IMR-90 (cell line): ENCODE measurements at regions not wholly inside any gene's neighbourhood (a gene's known extent, or its start where the extent isn't known, plus 50 kb on each side); places are given as distances from the start of the nearest gene placed in this dataset.

Experiments used
- ATAC-seq: fragments of 200-7000 bp; cut with Tn5 transposase; 2 replicates; pipeline ENCODE4 v1.9.1; 2020; ENCODE audit warnings: low read depth, mild to moderate bottlenecking, moderate library complexity
- BruUV-seq: library from RNA; stranded (reverse); fragments of 400-500 nt; replicated peaks from 2 replicates; lab custom pipeline; 2021; lab: Mats Ljungman, UMichigan
- CTCF ChIA-PET: fragments of 300-600 bp; formaldehyde crosslinking; extraction: SDS; loops from one replicate; lab custom pipeline; 2021; ENCODE audit warnings: antibody characterized with exemption; lab: Yijun Ruan, JAX
- POLR2A ChIA-PET: fragments of 300-600 bp; sonication (Branson Sonifier 250); formaldehyde crosslinking; loops from one replicate; lab custom pipeline; 2022; ENCODE audit warnings: antibody characterized with exemption; ENCODE audit not compliant: unreplicated experiment; lab: Charles Lee
- DNase-seq: peaks from one replicate; pipeline ENCODE4 v3.0.0; 2013
- H2AFZ ChIP-seq: replicated peaks from 2 replicates; pipeline ENCODE3; 2013; ENCODE audit warnings: low read length, mild to moderate bottlenecking; ENCODE audit not compliant: poor library complexity
- H2AK5ac ChIP-seq: 2 replicates; pipeline ENCODE4 v1.6.1; 2013; ENCODE audit warnings: low read depth, low read length, inconsistent platforms
- H2AK9ac ChIP-seq: replicated peaks from 2 replicates; pipeline ENCODE3; 2013; ENCODE audit warnings: mild to moderate bottlenecking, low read depth, low read length, moderate library complexity; ENCODE audit not compliant: poor library complexity
- H2BK120ac ChIP-seq: 2 replicates; pipeline ENCODE4 v1.6.1; 2013; ENCODE audit warnings: low read depth, low read length, inconsistent platforms
- H2BK15ac ChIP-seq: 3 replicates; pipeline ENCODE4 v1.6.1; 2013; ENCODE audit warnings: low read depth, low read length, inconsistent platforms
- H2BK20ac ChIP-seq: 2 replicates; pipeline ENCODE4 v1.6.1; 2013; ENCODE audit warnings: low read depth, mild to moderate bottlenecking, inconsistent platforms, low read length, moderate library complexity
- H2BK5ac ChIP-seq: 2 replicates; pipeline ENCODE4 v1.6.1; 2013; ENCODE audit warnings: mild to moderate bottlenecking, low read depth, low read length, inconsistent platforms; ENCODE audit not compliant: poor library complexity, severe bottlenecking
- H3K14ac ChIP-seq: replicated peaks from 2 replicates; pipeline ENCODE4 v1.6.1; 2013; ENCODE audit warnings: low read depth, low read length, inconsistent platforms
- H3K18ac ChIP-seq: 2 replicates; pipeline ENCODE4 v1.6.1; 2013; ENCODE audit warnings: low read depth, low read length, control low read depth
- H3K23ac ChIP-seq: 2 replicates; pipeline ENCODE4 v1.6.1; 2013; ENCODE audit warnings: low read depth, low read length, inconsistent platforms
- H3K27ac ChIP-seq: 2 replicates; pipeline ENCODE4 v1.5.1; 2013; ENCODE audit warnings: mild to moderate bottlenecking, control low read depth, low read length; ENCODE audit not compliant: insufficient read depth
- H3K27me3 ChIP-seq: 2 replicates; pipeline ENCODE4 v1.6.1; 2013; ENCODE audit warnings: low read length; ENCODE audit not compliant: control insufficient read depth, insufficient read depth
- H3K36me3 ChIP-seq: 2 replicates; pipeline ENCODE4 v1.6.1; 2013; ENCODE audit warnings: low read length, mixed read lengths; ENCODE audit not compliant: control insufficient read depth, insufficient read depth
- H3K4ac ChIP-seq: 2 replicates; pipeline ENCODE4 v1.6.1; 2013; ENCODE audit warnings: low read depth, low read length, inconsistent platforms
- H3K4me1 ChIP-seq: 2 replicates; pipeline ENCODE4 v1.6.1; 2013; ENCODE audit warnings: low read length, mixed read lengths; ENCODE audit not compliant: control insufficient read depth, insufficient read depth
- H3K4me2 ChIP-seq: 2 replicates; pipeline ENCODE4 v1.6.1; 2013; ENCODE audit warnings: low read depth, mild to moderate bottlenecking, control low read depth, low read length, moderate library complexity
- H3K4me3 ChIP-seq: 2 replicates; pipeline ENCODE4 v1.5.1; 2013; ENCODE audit warnings: low read depth, mild to moderate bottlenecking, control low read depth, low read length, moderate library complexity; ENCODE audit not compliant: insufficient read depth
- H3K56ac ChIP-seq: 2 replicates; pipeline ENCODE4 v1.6.1; 2013; ENCODE audit warnings: low read length, inconsistent platforms; ENCODE audit not compliant: insufficient read depth; ENCODE audit errors: extremely low read depth
- H3K79me1 ChIP-seq, 2 experiments: 2 replicates each; pipeline ENCODE4 v1.6.1; 2013; ENCODE audit warnings: low read length in 2 of 2, inconsistent platforms in 1 of 2, low read depth in 1 of 2
- H3K9ac ChIP-seq: 2 replicates; pipeline ENCODE4 v1.6.1; 2013; ENCODE audit warnings: low read depth, low read length, control low read depth
- H3K9me1 ChIP-seq: 2 replicates; pipeline ENCODE4 v1.6.1; 2013; ENCODE audit warnings: low read length, inconsistent platforms; ENCODE audit not compliant: insufficient read depth
- H3K9me3 ChIP-seq: 2 replicates; pipeline ENCODE4 v1.6.1; 2013; ENCODE audit warnings: low read length; ENCODE audit not compliant: control insufficient read depth, insufficient read depth
- H4K20me1 ChIP-seq: 2 replicates; pipeline ENCODE4 v1.6.1; 2013; ENCODE audit warnings: low read length, inconsistent platforms; ENCODE audit not compliant: insufficient read depth
- H4K5ac ChIP-seq: 2 replicates; pipeline ENCODE4 v1.6.1; 2013; ENCODE audit warnings: mild to moderate bottlenecking, low read depth, low read length, control low read depth
- H4K8ac ChIP-seq, 2 experiments: 2 replicates each; pipeline ENCODE4 v1.6.1; 2013; ENCODE audit warnings: low read depth in 2 of 2, low read length in 2 of 2, control low read depth in 1 of 2, inconsistent platforms in 1 of 2
- H4K91ac ChIP-seq: 2 replicates; pipeline ENCODE4 v1.6.1; 2013; ENCODE audit warnings: low read depth, low read length, inconsistent platforms; ENCODE audit not compliant: insufficient read depth
- CEBPB ChIP-seq: IDR thresholded peaks from 2 replicates; pipeline ENCODE4 v1.6.1; 2012; ENCODE audit warnings: low read depth, low read length, improper control_type of control experiment
- MAFK ChIP-seq: IDR thresholded peaks from 2 replicates; pipeline ENCODE4 v1.6.1; 2012; ENCODE audit warnings: low read depth, low read length, improper control_type of control experiment
- MAZ ChIP-seq: IDR thresholded peaks from 2 replicates; pipeline ENCODE4 v1.6.1; 2012; ENCODE audit warnings: low read depth, mild to moderate bottlenecking, low read length, improper control_type of control experiment, moderate library complexity, borderline replicate concordance
- RCOR1 ChIP-seq: IDR thresholded peaks from 2 replicates; pipeline ENCODE4 v1.6.1; 2012; ENCODE audit warnings: mild to moderate bottlenecking, low read length, improper control_type of control experiment; ENCODE audit not compliant: insufficient replicate concordance
- SMC3 ChIP-seq: fragments of 150-350 bp; IDR thresholded peaks from 2 replicates; pipeline ENCODE4 v1.6.1; 2016; ENCODE audit warnings: low read depth, mild to moderate bottlenecking, antibody characterized with exemption, low read length, moderate library complexity
- USF2 ChIP-seq: fragments of 150-350 bp; IDR thresholded peaks from 2 replicates; pipeline ENCODE4 v1.6.1; 2017; ENCODE audit warnings: mild to moderate bottlenecking, antibody characterized with exemption, low read length, low read depth
- WGBS, 2 experiments: methylation state at CpG; one replicate each; pipeline versions ENCODE4 v1.1.5 to v1.1.7; 2013; ENCODE audit warnings: missing lambda C conversion rate in 2 of 2; ENCODE audit not compliant: insufficient read length in 1 of 2; ENCODE audit errors: extremely low coverage in 2 of 2; 5-methylcytosine and 5-hydroxymethylcytosine counted together
- dilution Hi-C: fragments of 300-500 bp; cut with HindIII; formaldehyde crosslinking; loops from one replicate; pipeline ENCODE4 v1.14.3; 2018; ENCODE audit warnings: low sequenced_read_pairs; ENCODE audit not compliant: unreplicated experiment
- in situ Hi-C: fragments of 300-500 bp; cut with MboI; formaldehyde crosslinking; loops from 3 replicates; pipeline ENCODE4 v1.14.3; 2019; ENCODE audit warnings: low sequenced_read_pairs, inconsistent platforms, mixed read lengths
- intact Hi-C: fragments of 100-400 bp; cut with micrococcal nuclease; formaldehyde crosslinking; loops from 2 replicates; pipeline ENCODE4 v1.10.0; 2022

GRCh38 chr3:153370680-153371079, 208.7 kb downstream of the RAP2B start:
- Histone ChIP-seq H3K4ac (no peak overlapping the region), H3K27me3 (no peaks in the 10 kb centered on the region), H3K4me2 (no peak overlapping the region), H2AK9ac (no peak overlapping the region), H2AFZ (no peak overlapping the region), H3K79me1 (no peaks in the 10 kb centered on the region), H4K20me1 (no peaks in the 10 kb centered on the region), H3K36me3 (no peaks in the 10 kb centered on the region), H3K23ac (no peak overlapping the region), H3K14ac (no peak overlapping the region), H3K4me3 (no peak overlapping the region), H4K91ac (no peak overlapping the region), H2AK5ac (no peak overlapping the region), H2BK5ac (no peak overlapping the region), H3K18ac (no peak overlapping the region), H4K5ac (no peak overlapping the region), H2BK120ac (no peak overlapping the region), H3K9me3 (no peaks in the 10 kb centered on the region), H3K9me1 (no peaks in the 10 kb centered on the region), H3K9ac (no peak overlapping the region), H3K27ac (no peak overlapping the region), H2BK15ac (no peak overlapping the region), H2BK20ac (no peak overlapping the region), H4K8ac (no peak overlapping the region), H3K56ac (no peak overlapping the region), H3K4me1 (no peaks in the 10 kb centered on the region)
- intact Hi-C loops (no loop called here), in situ Hi-C loops (no loop called here), dilution Hi-C loops (no loop called here)
- DNase-seq (no peak), ATAC-seq (no peak)
- TF ChIP-seq CEBPB: peak; percentile 44; the same call in 1 of the 2 replicates
- no peak for TF ChIP-seq RCOR1
- no peak for TF ChIP-seq MAFK
- no peak for TF ChIP-seq USF2
- TF ChIP-seq MAZ: no peak
- no peak for TF ChIP-seq SMC3
- no CpG with 5 or more reads among the region's 1 CpG for WGBS, 2 experiments
- BruUV-seq: no TSS peak
- ChIA-PET CTCF (no interaction called here), POLR2A (no interaction called here)
